Activated CD4-positive, alpha-beta memory T cell treated with anti-CD3 and anti-CD28 coated beads for 36 hours (primary cell): ENCODE measurements at regions not wholly inside any gene's neighbourhood (a gene's known extent, or its start where the extent isn't known, plus 50 kb on each side); places are given as distances from the start of the nearest gene placed in this dataset.
A peak's percentile ranks its signal among the peaks of the same experiment; 100 is the strongest.

ENCODE experiments used
- CTCF ChIA-PET: fragments of 350-600 bp; sonication (Branson Sonifier 250); formaldehyde crosslinking; loops from one replicate; lab custom pipeline; 2021; ENCODE audit warnings: antibody characterized with exemption, inconsistent platforms; lab: Charles Lee
- POLR2A ChIA-PET: fragments of 350-600 bp; sonication (Branson Sonifier 250); formaldehyde crosslinking; loops from one replicate; lab custom pipeline; 2021; ENCODE audit warnings: antibody characterized with exemption; lab: Charles Lee
- DNase-seq: peaks from one replicate; pipeline ENCODE4 v3.0.0-alpha.2; 2020
- H3K27ac Mint-ChIP-seq: one replicate; pipeline ENCODE4 v1.8.0; 2021; ENCODE audit warnings: mixed read lengths
- H3K27me3 Mint-ChIP-seq: one replicate; pipeline ENCODE4 v1.8.0; 2021; ENCODE audit warnings: mixed read lengths
- H3K36me3 Mint-ChIP-seq: one replicate; pipeline ENCODE4 v1.8.0; 2021; ENCODE audit warnings: mixed read lengths
- H3K4me1 Mint-ChIP-seq: one replicate; pipeline ENCODE4 v1.8.0; 2021; ENCODE audit warnings: low read depth, mixed read lengths
- H3K4me3 Mint-ChIP-seq: one replicate; pipeline ENCODE4 v1.8.0; 2021; ENCODE audit warnings: mild to moderate bottlenecking, mixed read lengths
- H3K9me3 Mint-ChIP-seq: one replicate; pipeline ENCODE4 v1.8.0; 2021; ENCODE audit warnings: mixed read lengths
- intact Hi-C: fragments of 100-400 bp; cut with micrococcal nuclease; formaldehyde crosslinking; loops from one replicate; pipeline ENCODE4 v1.15.1; 2023

GRCh38 chr11:8340296-8340695 lies 76.6 kb upstream of the LMO1 start:
- ChIA-PET CTCF (no interaction called here), POLR2A (no interaction called here)
- Mint-ChIP-seq H3K9me3 (no peaks in the 10 kb centered on the region), H3K27me3 (peaks cover 5% of the 10 kb centered on the region), H3K27ac (no peak overlapping the region), H3K36me3 (no peaks in the 10 kb centered on the region), H3K4me3 (no peak overlapping the region), H3K4me1 (peaks cover 4% of the 10 kb centered on the region)
- intact Hi-C loops = loop anchor here (5.0 kb wide), 1 partner anchor 402 kb away; no protein-coding TSS in a partner anchor
- DNase-seq = no peak

GRCh38 chr11:8339592-8340022 lies 75.9 kb upstream of the LMO1 start:
- no peaks in the 10 kb centered on the region for H3K36me3 Mint-ChIP-seq
- no peaks in the 10 kb centered on the region for H3K9me3 Mint-ChIP-seq
- no peak overlapping the region for H3K4me3 Mint-ChIP-seq
- DNase-seq = no peak
- H3K27me3 Mint-ChIP-seq = peaks cover 5% of the 10 kb centered on the region
- H3K27ac Mint-ChIP-seq = no peak overlapping the region
- peaks cover 4% of the 10 kb centered on the region for H3K4me1 Mint-ChIP-seq
- ChIA-PET CTCF (no interaction called here), POLR2A (no interaction called here)
- intact Hi-C loops = loop anchor here (5.0 kb wide), 1 partner anchor 403 kb away; no protein-coding TSS in a partner anchor

- Mint-ChIP-seq H3K9me3 (no peaks in the 10 kb centered on the region), H3K27me3 (peaks cover 5% of the 10 kb centered on the region), H3K36me3 (no peaks in the 10 kb centered on the region), H3K4me3 (no peak overlapping the region), H3K27ac (no peak overlapping the region), H3K4me1 (peaks cover 3% of the 10 kb centered on the region)
- ChIA-PET CTCF (interaction anchor here (0.9 kb wide), 1 partner anchor 228 kb away, joined by 3 read pairs; no protein-coding TSS in a partner anchor), POLR2A (no interaction called here)
- DNase-seq = peak; percentile 44
- intact Hi-C loops = loop anchor here (1.0 kb wide), 1 partner anchor 228 kb away; no protein-coding TSS in a partner anchor
These were observed 74.5 kb upstream of the LMO1 start for GRCh38 chr11:8338138-8338537.

- POLR2A ChIA-PET = no interaction called here
- no peaks in the 10 kb centered on the region for H3K9me3 Mint-ChIP-seq
- H3K4me3 Mint-ChIP-seq = no peak overlapping the region
- peaks cover 2% of the 10 kb centered on the region for H3K27me3 Mint-ChIP-seq
- intact Hi-C loops = no loop called here
- no peak overlapping the region for H3K27ac Mint-ChIP-seq
- no peaks in the 10 kb centered on the region for H3K36me3 Mint-ChIP-seq
- DNase-seq = no peak
- CTCF ChIA-PET = interaction anchor here (0.9 kb wide), 1 partner anchor 229 kb away, joined by 3 read pairs; no protein-coding TSS in a partner anchor
- H3K4me1 Mint-ChIP-seq = no peaks in the 10 kb centered on the region
These were observed 73.6 kb upstream of the LMO1 start for GRCh38 chr11:8337130-8337795.

- Mint-ChIP-seq H3K9me3 (no peaks in the 10 kb centered on the region), H3K27ac (no peak overlapping the region), H3K27me3 (peaks cover 2% of the 10 kb centered on the region), H3K4me3 (no peak overlapping the region), H3K4me1 (no peaks in the 10 kb centered on the region), H3K36me3 (no peaks in the 10 kb centered on the region)
- POLR2A ChIA-PET = no interaction called here
- CTCF ChIA-PET = no interaction called here
- no peak for DNase-seq
- intact Hi-C loops = no loop called here
These were observed 72.9 kb upstream of the LMO1 start for GRCh38 chr11:8336356-8337129.

GRCh38 chr11:8335683-8336082 lies 72.0 kb upstream of the LMO1 start:
- peaks cover 5% of the 10 kb centered on the region for H3K27me3 Mint-ChIP-seq
- H3K4me1 Mint-ChIP-seq = no peaks in the 10 kb centered on the region
- CTCF ChIA-PET = no interaction called here
- no peaks in the 10 kb centered on the region for H3K9me3 Mint-ChIP-seq
- no peak overlapping the region for H3K27ac Mint-ChIP-seq
- intact Hi-C loops = no loop called here
- H3K36me3 Mint-ChIP-seq = no peaks in the 10 kb centered on the region
- DNase-seq = no peak
- POLR2A ChIA-PET = no interaction called here
- H3K4me3 Mint-ChIP-seq = no peak overlapping the region

GRCh38 chr11:8335186-8335585 lies 71.5 kb upstream of the LMO1 start:
- POLR2A ChIA-PET = no interaction called here
- Mint-ChIP-seq H3K27me3 (peaks cover 8% of the 10 kb centered on the region), H3K4me1 (no peaks in the 10 kb centered on the region), H3K4me3 (no peak overlapping the region), H3K27ac (no peak overlapping the region), H3K9me3 (no peaks in the 10 kb centered on the region), H3K36me3 (no peaks in the 10 kb centered on the region)
- CTCF ChIA-PET = no interaction called here
- intact Hi-C loops = no loop called here
- DNase-seq = no peak

GRCh38 chr11:8333811-8334401 lies 70.2 kb upstream of the LMO1 start:
- CTCF ChIA-PET = interaction anchor here (0.6 kb wide), 1 partner anchor 111 kb away, joined by 3 read pairs; no protein-coding TSS in a partner anchor
- Mint-ChIP-seq H3K4me1 (no peaks in the 10 kb centered on the region), H3K4me3 (no peak overlapping the region), H3K36me3 (no peaks in the 10 kb centered on the region), H3K27ac (no peak overlapping the region), H3K27me3 (peaks cover 9% of the 10 kb centered on the region), H3K9me3 (no peaks in the 10 kb centered on the region)
- DNase-seq = no peak
- intact Hi-C loops = no loop called here
- POLR2A ChIA-PET = no interaction called here

- ChIA-PET CTCF (no interaction called here), POLR2A (no interaction called here)
- no peak for DNase-seq
- H3K36me3 Mint-ChIP-seq = no peaks in the 10 kb centered on the region
- no peak overlapping the region for H3K4me3 Mint-ChIP-seq
- no peaks in the 10 kb centered on the region for H3K4me1 Mint-ChIP-seq
- intact Hi-C loops = no loop called here
- H3K9me3 Mint-ChIP-seq = no peaks in the 10 kb centered on the region
- peaks cover 9% of the 10 kb centered on the region for H3K27me3 Mint-ChIP-seq
- no peak overlapping the region for H3K27ac Mint-ChIP-seq
These were observed 69.7 kb upstream of the LMO1 start for GRCh38 chr11:8333376-8333775.

- intact Hi-C loops = no loop called here
- Mint-ChIP-seq H3K9me3 (no peaks in the 10 kb centered on the region), H3K27ac (no peak overlapping the region), H3K4me1 (no peaks in the 10 kb centered on the region), H3K36me3 (no peaks in the 10 kb centered on the region), H3K27me3 (peaks cover 9% of the 10 kb centered on the region), H3K4me3 (no peak overlapping the region)
- ChIA-PET CTCF (no interaction called here), POLR2A (no interaction called here)
- no peak for DNase-seq
These were observed 69.2 kb upstream of the LMO1 start for GRCh38 chr11:8332891-8333290.

- ChIA-PET POLR2A (no interaction called here), CTCF (no interaction called here)
- H3K27ac Mint-ChIP-seq = no peak overlapping the region
- no peaks in the 10 kb centered on the region for H3K9me3 Mint-ChIP-seq
- no peak overlapping the region for H3K4me3 Mint-ChIP-seq
- H3K27me3 Mint-ChIP-seq = peaks cover 9% of the 10 kb centered on the region
- intact Hi-C loops = no loop called here
- no peaks in the 10 kb centered on the region for H3K36me3 Mint-ChIP-seq
- DNase-seq = no peak
- no peaks in the 10 kb centered on the region for H3K4me1 Mint-ChIP-seq
These were observed 68.5 kb upstream of the LMO1 start for GRCh38 chr11:8332196-8332595.

- H3K27ac Mint-ChIP-seq = no peak overlapping the region
- no peak overlapping the region for H3K4me3 Mint-ChIP-seq
- ChIA-PET POLR2A (no interaction called here), CTCF (no interaction called here)
- intact Hi-C loops = no loop called here
- DNase-seq = no peak
- no peaks in the 10 kb centered on the region for H3K9me3 Mint-ChIP-seq
- H3K4me1 Mint-ChIP-seq = no peaks in the 10 kb centered on the region
- peaks cover 9% of the 10 kb centered on the region for H3K27me3 Mint-ChIP-seq
- H3K36me3 Mint-ChIP-seq = no peaks in the 10 kb centered on the region
These were observed 68.1 kb upstream of the LMO1 start for GRCh38 chr11:8331767-8332166.
